Esophagus squamous epithelium (tissue), 5 donors: ENCODE measurements at regions not wholly inside any gene's neighbourhood (a gene's known extent, or its start where the extent isn't known, plus 50 kb on each side); places are given as distances from the start of the nearest gene placed in this dataset.

ENCODE experiments used
- DNase-seq: peaks from one replicate; lab custom pipeline; 2025; lab: John Stamatoyannopoulos, UW
- H3K27ac ChIP-seq, 4 donors: fragments of 200-600 bp; sonication (generic); one replicate each; pipeline ENCODE4 v1.5.1; 2016 to 2019; ENCODE audit warnings: mild to moderate bottlenecking in 1 of 4
- H3K27me3 ChIP-seq, 4 donors: fragments of 200-600 bp; sonication (generic); 1 replicate in 3 of 4; 2 replicates in 1 of 4; pipeline versions ENCODE4 v1.5.1 to v1.6.0; 2017 to 2021; ENCODE audit warnings: antibody characterized with exemption in 1 of 4
- H3K36me3 ChIP-seq, 3 donors: fragments of 200-600 bp; sonication (generic); one replicate each; pipeline ENCODE4 v1.5.1; 2016 to 2019
- H3K4me1 ChIP-seq, 3 donors: fragments of 200-600 bp; sonication (generic); one replicate each; pipeline ENCODE4 v1.5.1; 2017 to 2019
- H3K4me3 ChIP-seq, 4 donors: fragments of 200-600 bp; sonication (generic); 1 replicate in 3 of 4; 2 replicates in 1 of 4; pipeline ENCODE4 v1.5.1; 2016 to 2019; ENCODE audit warnings: mild to moderate bottlenecking in 2 of 4, moderate library complexity in 1 of 4
- H3K9me3 ChIP-seq, 3 donors: fragments of 200-600 bp; sonication (generic); one replicate each; pipeline ENCODE4 v1.5.1; 2016 to 2019
- CTCF ChIP-seq, 6 experiments: fragments of 450-650 bp in 4 of 6; fragments of 200-600 bp in 2 of 6; sonication (generic) in 2 of 6; IDR thresholded peaks; one replicate each; pipeline ENCODE4 v1.5.1; 2016 to 2019; ENCODE audit warnings: antibody characterized with exemption in 6 of 6, mild to moderate bottlenecking in 4 of 6, moderate library complexity in 4 of 6
- POLR2A ChIP-seq, 4 donors: fragments of 450-650 bp; IDR thresholded peaks; one replicate each; pipeline ENCODE4 v1.6.1; 2017; ENCODE audit warnings: antibody characterized with exemption in 4 of 4, mild to moderate bottlenecking in 4 of 4, moderate library complexity in 3 of 4
- WGBS, 2 donors: methylation state at CpG; one replicate each; pipeline ENCODE4 v1.1.5; 2018; 5-methylcytosine and 5-hydroxymethylcytosine counted together
- intact Hi-C: fragments of 100-400 bp; cut with DNase I; formaldehyde crosslinking; loops from one replicate; pipeline ENCODE4 v1.15.0; 2022
- donor health status: DM: yes; HTN: yes; CAD: no.

- Histone ChIP-seq H3K4me1 (no peaks in the 10 kb centered on the region), H3K36me3 (no peaks in the 10 kb centered on the region), H3K9me3 (no peaks in the 10 kb centered on the region), H3K27me3 (no peaks in the 10 kb centered on the region), H3K27ac (no peak overlapping the region), H3K4me3 (no peak overlapping the region)
- DNase-seq: no peak
- TF ChIP-seq POLR2A (IDR thresholded peaks at IDR 0.05) (no peak), CTCF (IDR thresholded peaks at IDR 0.05) (no peak)
- intact Hi-C loops: no loop called here
- 79 to 85% methylated on average over 1 of the region's 1 CpG for WGBS, 2 donors
Observed at GRCh38 chr3:161571951-161572350, 75.3 kb downstream of the OTOL1 start.

- Histone ChIP-seq H3K27me3 (no peaks in the 10 kb centered on the region), H3K36me3 (no peaks in the 10 kb centered on the region), H3K9me3 (no peaks in the 10 kb centered on the region), H3K27ac (no peak overlapping the region), H3K4me3 (no peak overlapping the region), H3K4me1 (no peaks in the 10 kb centered on the region)
- WGBS, 2 donors: 59 to 68% methylated on average over 1 of the region's 1 CpG
- DNase-seq: no peak
- intact Hi-C loops: no loop called here
- TF ChIP-seq POLR2A (IDR thresholded peaks at IDR 0.05) (no peak), CTCF (IDR thresholded peaks at IDR 0.05) (no peak)
Observed at GRCh38 chr3:161573136-161573535, 76.5 kb downstream of the OTOL1 start.

- Histone ChIP-seq H3K36me3 (no peaks in the 10 kb centered on the region), H3K4me1 (no peaks in the 10 kb centered on the region), H3K4me3 (no peak overlapping the region), H3K27me3 (no peaks in the 10 kb centered on the region), H3K9me3 (no peaks in the 10 kb centered on the region), H3K27ac (no peak overlapping the region)
- DNase-seq: no peak
- TF ChIP-seq CTCF (IDR thresholded peaks at IDR 0.05) (no peak), POLR2A (IDR thresholded peaks at IDR 0.05) (no peak)
- intact Hi-C loops: no loop called here
- 81 to 86% methylated on average over 2 of the region's 2 CpGs for WGBS, 2 donors
Observed at GRCh38 chr3:161575901-161576300, 79.3 kb downstream of the OTOL1 start.

GRCh38 chr3:161576311-161576710 lies 79.7 kb downstream of the OTOL1 start:
- Histone ChIP-seq H3K9me3 (no peaks in the 10 kb centered on the region), H3K36me3 (no peaks in the 10 kb centered on the region), H3K4me3 (no peak overlapping the region), H3K27ac (no peak overlapping the region), H3K4me1 (no peaks in the 10 kb centered on the region), H3K27me3 (no peaks in the 10 kb centered on the region)
- WGBS, 2 donors: 44 to 49% methylated on average over 2 of the region's 2 CpGs
- no peak for TF ChIP-seq POLR2A (IDR thresholded peaks at IDR 0.05)
- TF ChIP-seq CTCF (IDR thresholded peaks at IDR 0.05): no peak
- intact Hi-C loops: no loop called here
- DNase-seq: no peak

- Histone ChIP-seq H3K9me3 (no peaks in the 10 kb centered on the region), H3K4me1 (no peaks in the 10 kb centered on the region), H3K27ac (no peak overlapping the region), H3K36me3 (no peaks in the 10 kb centered on the region), H3K4me3 (no peak overlapping the region), H3K27me3 (no peaks in the 10 kb centered on the region)
- TF ChIP-seq POLR2A (IDR thresholded peaks at IDR 0.05): no peak
- intact Hi-C loops: no loop called here
- DNase-seq: no peak
- 57 to 68% methylated on average over 9 of the region's 9 CpGs for WGBS, 2 donors
Observed at GRCh38 chr3:161576714-161577510, 80.3 kb downstream of the OTOL1 start.
